Right lobe of liver (tissue), 6 donors: ENCODE measurements at regions not wholly inside any gene's neighbourhood (a gene's known extent, or its start where the extent isn't known, plus 50 kb on each side); places are given as distances from the start of the nearest gene placed in this dataset.

ENCODE experiments used
- ATAC-seq, 4 donors: fragments of 200-7000 bp; cut with Tn5 transposase; one replicate each; pipeline ENCODE4 v1.9.1; 2020; ENCODE audit warnings: mild to moderate bottlenecking in 4 of 4, moderate library complexity in 4 of 4
- DNase-seq, 3 donors: peaks; one replicate each; pipeline ENCODE4 v3.0.0-alpha.2; 2020
- H3K27ac ChIP-seq, 3 donors: fragments of 200-600 bp; one replicate each; pipeline ENCODE4 v1.8.0; 2022
- H3K27me3 ChIP-seq, 2 donors: fragments of 200-600 bp; one replicate each; pipeline ENCODE4 v1.8.0; 2022
- H3K36me3 ChIP-seq, 4 donors: fragments of 200-600 bp; sonication (generic) in 1 of 4; one replicate each; pipeline versions ENCODE4 v1.5.1 to v1.8.0; 2017 to 2022; ENCODE audit warnings: control low read depth in 1 of 4
- H3K4me1 ChIP-seq, 4 donors: fragments of 200-600 bp; sonication (generic) in 1 of 4; one replicate each; pipeline versions ENCODE4 v1.5.1 to v1.8.0; 2017 to 2022; ENCODE audit warnings: control low read depth in 1 of 4
- H3K4me3 ChIP-seq, 3 donors: fragments of 200-600 bp; one replicate each; pipeline ENCODE4 v1.8.0; 2022
- H3K9me3 ChIP-seq, 4 donors: fragments of 200-600 bp; sonication (generic) in 1 of 4; one replicate each; pipeline versions ENCODE4 v1.5.1 to v1.8.0; 2017 to 2022; ENCODE audit warnings: control low read depth in 1 of 4
- CTCF ChIP-seq, 4 donors: fragments of 200-600 bp in 3 of 4; fragments of 450-650 bp in 1 of 4; IDR thresholded peaks; one replicate each; pipeline versions ENCODE4 v1.5.1 to v1.8.0; 2016 to 2022; ENCODE audit warnings: antibody characterized with exemption in 4 of 4, mild to moderate bottlenecking in 2 of 4
- POLR2A ChIP-seq: fragments of 450-650 bp; IDR thresholded peaks from one replicate; pipeline ENCODE4 v1.6.1; 2017; ENCODE audit warnings: antibody characterized with exemption, mild to moderate bottlenecking
- WGBS: methylation state at CpG from one replicate; pipeline ENCODE4 v1.1.6; 2018; ENCODE audit warnings: low coverage, low lambda C conversion rate; ENCODE audit not compliant: insufficient coverage; ENCODE audit errors: missing lambda C conversion rate; 5-methylcytosine and 5-hydroxymethylcytosine counted together
- intact Hi-C, 2 donors: fragments of 100-400 bp; cut with DNase I; formaldehyde crosslinking; loops; one replicate each; pipeline versions ENCODE4 v1.11.2 to v1.14.1; 2022
- donor health status: DM: no; HTN: yes; CAD: no.
- donor health status: DM: no; HTN: no; CAD: no.
- donor health status: DM: no; HTN: no; CAD: no.
- donor health status: DM: no; HTN: yes; CAD: no.
- donor health status: DM: no; HTN: yes; CAD: no.

- H3K9me3 ChIP-seq = no peaks in the 10 kb centered on the region
- no peak for TF ChIP-seq POLR2A
- no peaks in the 10 kb centered on the region for H3K27me3 ChIP-seq
- no peaks in the 10 kb centered on the region for H3K4me1 ChIP-seq
- H3K4me3 ChIP-seq = no peak overlapping the region
- H3K36me3 ChIP-seq = no peaks in the 10 kb centered on the region
- ATAC-seq (no peak), DNase-seq (no peak)
- WGBS = 81% methylated on average over 2 of the region's 2 CpGs
- intact Hi-C loops = no loop called here
- H3K27ac ChIP-seq = no peak overlapping the region
These were observed 135.4 kb upstream of the PLET1 start for GRCh38 chr11:112396076-112396475.

- WGBS = 71% methylated on average over 9 of the region's 9 CpGs
- Histone ChIP-seq H3K9me3 (no peaks in the 10 kb centered on the region), H3K36me3 (no peaks in the 10 kb centered on the region), H3K4me1 (no peaks in the 10 kb centered on the region), H3K27me3 (no peaks in the 10 kb centered on the region), H3K4me3 (no peak overlapping the region), H3K27ac (no peak overlapping the region)
- TF ChIP-seq CTCF (IDR thresholded peaks at IDR 0.05) (no peak), POLR2A (no peak)
- intact Hi-C loops = no loop called here
- ATAC-seq = no peak
- no peak for DNase-seq
These were observed 138.3 kb upstream of the PLET1 start for GRCh38 chr11:112398798-112399478.

- no peak overlapping the region for H3K27ac ChIP-seq
- ATAC-seq = no peak
- H3K4me3 ChIP-seq = no peak overlapping the region
- no peaks in the 10 kb centered on the region for H3K27me3 ChIP-seq
- WGBS = 40% methylated on average over 2 of the region's 7 CpGs
- no peaks in the 10 kb centered on the region for H3K9me3 ChIP-seq
- TF ChIP-seq CTCF (IDR thresholded peaks at IDR 0.05) (no peak), POLR2A (no peak)
- no peak for DNase-seq
- intact Hi-C loops = no loop called here
- no peaks in the 10 kb centered on the region for H3K4me1 ChIP-seq
- no peaks in the 10 kb centered on the region for H3K36me3 ChIP-seq
These were observed 139.9 kb upstream of the PLET1 start for GRCh38 chr11:112400476-112401014.

- no peaks in the 10 kb centered on the region for H3K36me3 ChIP-seq
- WGBS = 59% methylated on average over 3 of the region's 7 CpGs
- no peaks in the 10 kb centered on the region for H3K27me3 ChIP-seq
- TF ChIP-seq POLR2A (no peak), CTCF (IDR thresholded peaks at IDR 0.05) (no peak)
- H3K9me3 ChIP-seq = no peaks in the 10 kb centered on the region
- no peak for DNase-seq
- no peaks in the 10 kb centered on the region for H3K4me1 ChIP-seq
- no peak overlapping the region for H3K27ac ChIP-seq
- ATAC-seq = no peak
- H3K4me3 ChIP-seq = no peak overlapping the region
- intact Hi-C loops = no loop called here
These were observed 140.5 kb upstream of the PLET1 start for GRCh38 chr11:112401036-112401769.

GRCh38 chr11:112403432-112403831 lies 142.8 kb upstream of the PLET1 start:
- WGBS = 100% methylated on average over 2 of the region's 5 CpGs
- DNase-seq = no peak
- no peaks in the 10 kb centered on the region for H3K36me3 ChIP-seq
- no peak for ATAC-seq
- no peaks in the 10 kb centered on the region for H3K9me3 ChIP-seq
- H3K4me1 ChIP-seq = no peaks in the 10 kb centered on the region
- intact Hi-C loops = no loop called here
- H3K27ac ChIP-seq = no peak overlapping the region
- no peaks in the 10 kb centered on the region for H3K27me3 ChIP-seq
- TF ChIP-seq POLR2A (no peak), CTCF (IDR thresholded peaks at IDR 0.05) (no peak)
- no peak overlapping the region for H3K4me3 ChIP-seq
